Endodermal cell (in vitro differentiated cells): ENCODE measurements at regions not wholly inside any gene's neighbourhood (a gene's known extent, or its start where the extent isn't known, plus 50 kb on each side); places are given as distances from the start of the nearest gene placed in this dataset.

Source experiments
- DNase-seq: peaks from one replicate; pipeline ENCODE4 v3.0.0-alpha.2; 2017
- H3K27ac ChIP-seq: 2 replicates; pipeline ENCODE4 v1.5.1; 2013; ENCODE audit warnings: mild to moderate bottlenecking, low read depth, low read length, moderate library complexity
- H3K27me3 ChIP-seq: 2 replicates; pipeline ENCODE4 v1.6.1; 2013; ENCODE audit warnings: mild to moderate bottlenecking, low read length, moderate library complexity; ENCODE audit not compliant: insufficient read depth, control insufficient read depth, poor library complexity, severe bottlenecking
- H3K36me3 ChIP-seq: 2 replicates; pipeline ENCODE4 v1.7.0; 2013; ENCODE audit warnings: mild to moderate bottlenecking, low read length, moderate library complexity; ENCODE audit not compliant: control insufficient read depth, insufficient read depth
- H3K4me1 ChIP-seq: one replicate; pipeline ENCODE4 v1.7.0; 2013; ENCODE audit warnings: low read length; ENCODE audit not compliant: control insufficient read depth, insufficient read depth
- H3K4me3 ChIP-seq: 2 replicates; pipeline ENCODE4 v1.5.1; 2013; ENCODE audit warnings: mild to moderate bottlenecking, low read length, moderate library complexity
- H3K9ac ChIP-seq: 2 replicates; pipeline ENCODE4 v1.6.1; 2013; ENCODE audit warnings: mild to moderate bottlenecking, low read length, moderate library complexity; ENCODE audit not compliant: poor library complexity, severe bottlenecking; ENCODE audit errors: extremely low read depth
- H3K9me3 ChIP-seq: 2 replicates; pipeline ENCODE4 v1.6.1; 2013; ENCODE audit warnings: mild to moderate bottlenecking, low read length, moderate library complexity; ENCODE audit not compliant: control insufficient read depth
- H3K27ac Mint-ChIP-seq: 2 replicates; pipeline ENCODE4 v1.8.0; 2020; ENCODE audit warnings: mixed read lengths
- H3K27me3 Mint-ChIP-seq: 2 replicates; pipeline ENCODE4 v1.8.0; 2021; ENCODE audit warnings: mild to moderate bottlenecking, mixed read lengths; ENCODE audit not compliant: insufficient read depth
- H3K36me3 Mint-ChIP-seq: 2 replicates; pipeline ENCODE4 v1.8.0; 2020; ENCODE audit warnings: low read depth, mixed read lengths
- H3K4me1 Mint-ChIP-seq: 2 replicates; pipeline ENCODE4 v1.8.0; 2020; ENCODE audit warnings: mixed read lengths
- H3K4me3 Mint-ChIP-seq: 2 replicates; pipeline ENCODE4 v1.8.0; 2020; ENCODE audit warnings: mild to moderate bottlenecking, moderate library complexity, mixed read lengths
- H3K9me3 Mint-ChIP-seq: 2 replicates; pipeline ENCODE4 v1.8.0; 2020; ENCODE audit warnings: mild to moderate bottlenecking, mixed read lengths
- CTCF ChIP-seq: fragments of 200-600 bp; sonication (generic); conservative IDR thresholded peaks from 2 replicates; pipeline ENCODE4 v1.5.0; 2021; ENCODE audit warnings: antibody characterized with exemption, mild to moderate bottlenecking
- WGBS, 2 experiments: methylation state at CpG; one replicate each; pipeline versions ENCODE4 v1.1.5 to v1.1.7; 2013; ENCODE audit warnings: missing lambda C conversion rate in 2 of 2, mixed read lengths in 1 of 2; ENCODE audit not compliant: insufficient coverage in 1 of 2, insufficient read length in 1 of 2; 5-methylcytosine and 5-hydroxymethylcytosine counted together

GRCh38 chr15:96728591-96728990 is 398.1 kb downstream of the NR2F2 start:
- no peak for TF ChIP-seq CTCF
- Histone ChIP-seq H3K36me3 (no peaks in the 10 kb centered on the region), H3K9me3 (no peaks in the 10 kb centered on the region), H3K27ac (no peak overlapping the region), H3K9ac (no peak overlapping the region), H3K27me3 (no peaks in the 10 kb centered on the region), H3K4me1 (no peaks in the 10 kb centered on the region), H3K4me3 (no peak overlapping the region)
- Mint-ChIP-seq H3K36me3 (no peaks in the 10 kb centered on the region), H3K27ac (no peak overlapping the region), H3K27me3 (peaks cover 2% of the 10 kb centered on the region), H3K4me3 (no peak overlapping the region), H3K9me3 (no peaks in the 10 kb centered on the region), H3K4me1 (peaks cover 6% of the 10 kb centered on the region)
- WGBS, 2 experiments = 88 to 90% methylated on average over 5 to 6 of the region's 6 CpGs
- DNase-seq = peak; percentile 48

- Mint-ChIP-seq H3K36me3 (no peaks in the 10 kb centered on the region), H3K4me3 (no peak overlapping the region), H3K9me3 (no peaks in the 10 kb centered on the region), H3K27me3 (peaks cover 2% of the 10 kb centered on the region), H3K4me1 (peaks cover 6% of the 10 kb centered on the region), H3K27ac (no peak overlapping the region)
- no peaks in the 10 kb centered on the region for H3K27me3 ChIP-seq
- 92 to 94% methylated on average over 4 to 5 of the region's 5 CpGs for WGBS, 2 experiments
- H3K9ac ChIP-seq = no peak overlapping the region
- no peak overlapping the region for H3K4me3 ChIP-seq
- H3K36me3 ChIP-seq = no peaks in the 10 kb centered on the region
- H3K9me3 ChIP-seq = no peaks in the 10 kb centered on the region
- H3K4me1 ChIP-seq = no peaks in the 10 kb centered on the region
- no peak for TF ChIP-seq CTCF
- H3K27ac ChIP-seq = no peak overlapping the region
- DNase-seq = no peak
These were observed 402.2 kb downstream of the NR2F2 start for GRCh38 chr15:96732704-96733103.

- Mint-ChIP-seq H3K4me3 (no peak overlapping the region), H3K4me1 (peaks cover 6% of the 10 kb centered on the region), H3K9me3 (no peaks in the 10 kb centered on the region), H3K36me3 (no peaks in the 10 kb centered on the region), H3K27me3 (peaks cover 2% of the 10 kb centered on the region), H3K27ac (no peak overlapping the region)
- no peak overlapping the region for H3K4me3 ChIP-seq
- H3K9me3 ChIP-seq = no peaks in the 10 kb centered on the region
- TF ChIP-seq CTCF = no peak
- no peaks in the 10 kb centered on the region for H3K36me3 ChIP-seq
- DNase-seq = no peak
- H3K27ac ChIP-seq = no peak overlapping the region
- H3K4me1 ChIP-seq = no peaks in the 10 kb centered on the region
- no peak overlapping the region for H3K9ac ChIP-seq
- H3K27me3 ChIP-seq = no peaks in the 10 kb centered on the region
- WGBS, 2 experiments = 94 to 100% methylated on average over 3 to 4 of the region's 4 CpGs
These were observed 403.2 kb downstream of the NR2F2 start for GRCh38 chr15:96733721-96734120.
